GM19351 (cell line): ENCODE measurements at regions not wholly inside any gene's neighbourhood (a gene's known extent, or its start where the extent isn't known, plus 50 kb on each side); places are given as distances from the start of the nearest gene placed in this dataset.

ENCODE experiments used
- ATAC-seq: cut with Tn5 transposase; IDR thresholded peaks from one replicate; pipeline ENCODE4 v1.9.1; 2021; ENCODE audit warnings: mild to moderate bottlenecking, moderate library complexity; ENCODE audit not compliant: unreplicated experiment

DNA sequence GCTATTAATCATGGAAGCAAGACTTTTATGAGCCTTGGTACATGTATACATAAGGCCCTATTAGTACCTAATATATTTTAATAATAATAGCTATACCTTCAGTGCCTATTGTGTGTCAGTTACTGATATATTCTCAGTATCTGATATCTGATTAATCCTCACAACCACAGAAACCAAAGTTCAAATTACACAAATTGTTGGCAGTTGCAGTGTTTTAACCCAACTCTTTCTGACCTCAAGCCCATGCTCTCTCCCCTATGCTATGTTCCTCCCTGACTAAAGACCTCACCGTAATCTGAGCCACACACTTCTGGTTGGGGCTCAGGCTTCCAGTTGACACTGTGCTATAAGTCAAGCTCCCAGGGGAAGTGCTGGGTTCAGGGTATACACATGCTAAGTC lies 214.4 kb downstream of the SPTSSA start:
- ATAC-seq = no peak

GRCh38 chr14:34246206-34246605 lies 215.8 kb downstream of the SPTSSA start:
- ATAC-seq = no peak

GRCh38 chr14:34243401-34243800 lies 218.6 kb downstream of the SPTSSA start:
- ATAC-seq = no peak

DNA sequence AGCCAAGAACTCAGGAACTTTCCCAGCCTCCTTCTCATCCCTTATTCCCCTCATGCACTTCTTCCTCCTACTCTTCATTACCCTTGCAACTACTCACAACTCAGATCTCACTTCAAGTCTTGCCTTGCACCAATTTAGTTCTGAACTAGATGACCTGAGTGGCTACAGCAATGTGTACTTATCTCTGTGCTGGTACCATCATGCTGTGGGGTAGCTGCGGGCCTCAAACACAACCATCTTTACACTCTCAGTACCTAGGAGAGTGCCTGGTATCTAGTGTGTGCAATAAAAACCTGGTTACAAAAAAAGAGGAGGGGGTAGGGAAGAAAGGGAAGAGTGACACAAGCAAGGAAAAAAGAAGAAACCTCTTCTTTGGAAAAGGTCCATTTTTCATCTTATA lies 219.0 kb downstream of the SPTSSA start:
- ATAC-seq = no peak

GRCh38 chr14:34241185-34241711 lies 220.8 kb downstream of the SPTSSA start:
- ATAC-seq = no peak

GRCh38 chr14:34238610-34239009 lies 223.4 kb downstream of the SPTSSA start:
- ATAC-seq = no peak

DNA sequence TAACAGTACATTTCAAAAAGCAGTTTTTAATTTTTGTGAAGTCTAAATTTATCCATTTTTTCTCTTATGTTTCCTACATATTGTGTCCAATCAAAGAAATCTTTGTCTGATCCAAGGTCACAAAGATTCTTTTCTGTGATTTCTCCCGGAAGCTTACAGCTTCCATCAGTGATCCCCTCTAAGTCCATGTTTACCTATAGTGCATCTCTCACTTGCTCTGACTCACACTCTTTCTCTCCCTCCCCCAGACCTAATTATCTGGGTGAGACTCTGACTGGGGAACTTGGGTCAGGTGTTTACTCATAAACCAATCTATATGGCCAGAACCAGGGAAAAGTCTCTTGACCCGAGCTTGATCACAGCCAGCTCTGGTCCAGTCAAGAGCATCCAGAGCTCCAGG lies 224.4 kb downstream of the SPTSSA start:
- ATAC-seq = no peak

GRCh38 chr14:34237081-34237480 lies 225.0 kb downstream of the SPTSSA start:
- ATAC-seq = no peak

DNA sequence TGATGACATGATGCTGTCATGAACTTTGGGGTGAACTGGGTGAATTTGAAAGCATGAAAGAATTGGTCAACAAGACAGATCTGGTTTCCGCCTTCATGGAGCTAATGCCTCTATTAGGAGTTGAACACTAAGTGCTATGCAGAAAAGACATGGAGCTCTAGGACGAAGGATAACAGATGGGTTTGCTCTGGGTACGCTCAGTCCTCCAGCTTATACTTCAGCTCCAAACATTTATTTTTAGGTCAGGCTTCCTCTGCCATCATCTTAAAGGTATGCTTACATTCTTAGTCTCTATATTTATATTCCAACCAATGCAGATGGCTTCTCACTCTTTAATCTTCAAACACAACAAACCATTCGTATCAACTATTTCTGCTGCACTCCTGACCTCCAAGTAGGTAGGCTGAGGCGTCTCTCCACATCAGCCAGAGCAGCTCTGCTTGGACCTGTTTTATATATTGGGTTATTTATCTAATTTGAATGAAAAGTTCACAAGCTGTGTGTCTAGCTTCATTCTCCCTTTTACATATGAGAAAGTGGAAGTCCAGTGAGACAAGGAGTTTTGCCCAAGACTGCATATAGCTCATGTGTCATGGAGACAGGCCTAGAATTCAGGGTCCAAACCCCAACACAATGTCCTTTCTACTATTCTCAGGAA lies 226.3 kb downstream of the SPTSSA start:
- ATAC-seq = no peak

DNA sequence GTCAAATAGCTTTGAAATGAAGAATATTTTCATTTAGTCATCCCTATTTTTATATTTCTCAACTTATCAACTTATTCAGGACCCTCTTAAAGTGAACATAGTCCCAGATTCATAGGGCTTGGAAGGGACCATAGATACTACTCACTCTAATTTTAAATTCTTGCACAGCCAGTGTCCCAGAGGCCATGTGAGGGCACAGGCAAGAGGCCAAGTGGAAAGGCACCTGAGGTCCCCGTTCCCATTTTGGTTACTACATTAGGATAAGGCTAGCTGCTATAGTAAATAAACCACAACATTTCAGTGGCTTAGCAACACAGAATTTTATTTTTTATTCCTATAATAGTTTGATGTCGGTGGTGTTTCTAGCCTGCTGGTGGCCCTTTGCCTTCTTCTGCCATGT lies 227.8 kb downstream of the SPTSSA start:
- no peak for ATAC-seq

DNA sequence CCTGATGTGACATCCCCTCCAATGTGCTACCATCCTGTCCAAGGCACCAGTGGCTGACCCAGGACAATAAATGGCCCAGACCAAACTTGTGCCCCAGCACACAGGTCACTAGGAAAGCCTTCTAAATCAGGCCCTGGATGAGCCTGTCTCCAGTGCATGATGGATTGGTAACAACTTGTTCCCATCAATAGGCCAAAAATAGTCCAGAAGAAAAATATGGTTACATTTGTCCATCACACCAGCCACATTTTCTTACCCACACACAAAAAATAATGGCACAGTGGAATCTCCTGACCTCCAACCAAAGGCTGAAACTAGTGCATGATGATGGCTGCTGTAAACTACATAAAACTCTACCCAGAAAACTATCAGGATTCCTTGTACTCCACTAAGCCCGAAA lies 228.4 kb downstream of the SPTSSA start:
- no peak for ATAC-seq

DNA sequence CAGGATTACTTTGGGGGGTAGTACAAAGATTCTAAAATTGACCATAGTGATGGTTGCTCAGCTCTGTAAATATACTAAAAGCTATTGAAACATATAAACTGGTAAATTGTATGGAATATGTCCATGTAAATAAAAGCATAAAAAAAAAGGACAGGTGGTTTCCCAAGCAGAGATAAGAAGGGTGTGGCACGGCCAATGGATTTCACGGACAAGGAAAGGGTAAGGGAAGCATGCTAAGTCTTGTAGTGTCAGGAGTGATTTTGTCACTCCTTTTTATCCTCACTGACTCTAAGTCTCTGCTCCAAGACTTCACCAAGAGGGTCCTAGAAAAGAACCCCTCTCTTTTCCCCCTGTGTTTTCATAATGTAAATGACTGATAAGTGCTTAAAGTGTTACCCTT lies 229.2 kb downstream of the SPTSSA start:
- ATAC-seq = no peak

DNA sequence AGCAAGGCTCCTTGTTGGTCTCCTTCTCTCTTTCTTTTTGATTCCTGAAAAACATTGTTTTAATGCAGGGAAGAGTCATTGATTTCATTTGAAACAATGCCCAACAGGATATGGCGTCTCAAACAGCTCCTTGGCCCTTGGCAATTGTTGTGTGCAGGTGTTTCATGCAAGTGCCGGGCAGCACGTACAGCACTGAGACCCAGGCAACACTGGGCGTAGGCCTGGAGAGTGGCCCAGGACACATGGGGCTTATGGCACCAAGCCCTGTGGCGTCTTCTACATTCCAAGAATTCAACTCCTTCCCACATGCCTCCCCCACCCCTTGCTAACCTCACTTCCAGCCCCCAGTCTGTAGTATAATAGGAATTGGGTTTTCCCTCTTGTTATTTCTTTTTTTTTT lies 230.4 kb downstream of the SPTSSA start:
- ATAC-seq = no peak

DNA sequence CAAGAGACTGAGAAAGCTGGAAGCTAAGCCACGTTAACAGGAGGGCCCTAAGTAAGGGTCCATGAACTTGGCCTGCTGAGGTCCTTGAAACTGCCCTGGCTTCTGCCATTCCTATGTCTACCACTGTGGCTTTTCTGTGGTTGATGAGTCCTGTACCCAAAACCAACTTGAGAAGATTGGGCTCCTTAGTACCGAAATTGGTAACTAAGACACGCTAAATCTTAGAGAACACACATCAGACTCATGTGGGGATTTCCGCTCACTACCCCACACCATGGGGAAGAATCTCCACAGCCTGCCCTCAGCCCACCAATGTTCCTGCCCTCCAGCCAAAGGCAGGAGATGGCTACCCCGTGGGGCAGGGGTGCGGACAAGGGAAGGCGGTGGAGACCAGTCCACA lies 232.9 kb downstream of the SPTSSA start:
- no peak for ATAC-seq

- no peak for ATAC-seq
These were observed 233.4 kb downstream of the SPTSSA start for GRCh38 chr14:34228650-34228976.

GRCh38 chr14:34227834-34228649 lies 234.0 kb downstream of the SPTSSA start:
- peak; percentile 96 for ATAC-seq

DNA sequence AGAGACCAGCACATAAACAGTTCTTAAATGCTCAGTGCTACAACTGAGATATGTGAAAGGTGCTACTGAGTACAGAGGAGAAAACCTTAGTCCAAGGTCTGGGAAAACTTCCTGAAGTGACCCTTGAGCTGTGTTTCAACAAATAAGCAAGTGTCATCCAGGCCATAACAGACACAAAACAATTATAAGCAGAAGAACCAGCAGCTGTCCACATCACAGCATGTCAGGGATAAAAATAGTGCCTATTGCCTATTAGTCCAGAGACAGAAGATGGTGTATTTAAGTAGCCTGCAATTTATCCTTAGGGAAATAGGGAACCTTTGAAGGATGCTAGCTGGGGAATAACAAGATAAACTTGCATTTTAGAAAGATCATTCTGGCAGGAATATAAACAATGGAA lies 237.8 kb downstream of the SPTSSA start:
- no peak for ATAC-seq

GRCh38 chr14:34223373-34224148 lies 238.5 kb downstream of the SPTSSA start:
- ATAC-seq = no peak

- ATAC-seq = no peak
These were observed 239.2 kb downstream of the SPTSSA start for GRCh38 chr14:34222867-34223266.

- no peak for ATAC-seq
These were observed 239.9 kb downstream of the SPTSSA start for GRCh38 chr14:34222122-34222521.

DNA sequence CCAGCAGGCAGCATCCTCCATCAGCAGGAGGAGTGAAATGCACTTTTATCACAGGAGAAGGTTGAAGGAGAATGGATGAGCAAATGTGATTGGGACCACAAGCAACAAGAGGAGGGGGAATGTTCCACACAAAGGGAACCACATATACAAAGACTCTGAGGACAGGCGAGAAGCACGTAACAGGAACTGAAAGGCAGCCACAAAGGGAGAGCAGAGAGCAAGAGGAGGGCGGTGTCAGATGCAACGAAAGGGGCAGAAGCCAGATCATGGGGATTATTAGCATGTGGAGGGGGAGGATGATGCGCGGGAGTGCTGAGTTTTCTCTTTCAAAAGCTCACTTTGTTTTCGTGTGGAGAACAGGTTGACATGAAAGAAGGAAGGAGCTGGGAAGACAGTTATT lies 241.1 kb downstream of the SPTSSA start:
- peak; percentile 97 for ATAC-seq

DNA sequence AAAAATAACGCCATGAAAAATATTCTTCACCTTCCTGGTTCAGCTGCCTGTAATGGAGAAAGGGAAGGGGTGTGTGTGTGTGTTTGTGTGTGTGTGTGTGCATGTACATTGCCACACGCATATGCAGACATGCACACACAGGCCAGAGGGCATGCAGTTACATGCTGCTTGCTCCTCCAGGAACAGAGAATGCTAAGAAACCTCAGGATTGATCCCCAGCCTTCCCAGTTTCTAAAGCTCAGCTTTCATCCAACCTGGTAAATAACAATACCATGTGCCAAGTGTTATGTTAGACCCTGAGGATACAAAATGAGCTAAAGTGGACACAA lies 241.7 kb downstream of the SPTSSA start:
- no peak for ATAC-seq
